OCI-LY7 (cell line): ENCODE measurements at regions not wholly inside any gene's neighbourhood (a gene's known extent, or its start where the extent isn't known, plus 50 kb on each side); places are given as distances from the start of the nearest gene placed in this dataset.

Source experiments
- CTCF ChIP-seq: fragments of 200-600 bp; sonication (generic); conservative IDR thresholded peaks from 2 replicates; pipeline ENCODE4 v1.5.1; 2014; ENCODE audit warnings: mild to moderate bottlenecking, antibody characterized with exemption, low read length, moderate library complexity, mixed read lengths
- EZH2phosphoT487 ChIP-seq: fragments of 200-600 bp; sonication (generic); IDR thresholded peaks from 2 replicates; pipeline ENCODE4 v1.6.1; 2018; ENCODE audit warnings: low read depth, borderline replicate concordance, mild to moderate bottlenecking, mixed run types, antibody characterized with exemption, low read length, moderate library complexity, mixed read lengths

- TF ChIP-seq CTCF (no peak), EZH2phosphoT487 (no peak)
Measured at GRCh38 chr3:96027718-96028117, 786.7 kb upstream of the EPHA6 start.
